CD4-positive, alpha-beta T cell (primary cell): ENCODE measurements at regions not wholly inside any gene's neighbourhood (a gene's known extent, or its start where the extent isn't known, plus 50 kb on each side); places are given as distances from the start of the nearest gene placed in this dataset.
A peak's percentile ranks its signal among the peaks of the same experiment; 100 is the strongest.

ENCODE experiments used
- ATAC-seq: fragments of 200-7000 bp; cut with Tn5 transposase; one replicate; pipeline ENCODE4 v1.10.0; 2022; ENCODE audit warnings: mild to moderate bottlenecking; ENCODE audit not compliant: poor library complexity
- CTCF ChIA-PET: fragments of 350-600 bp; sonication (Branson Sonifier 250); formaldehyde crosslinking; loops from one replicate; lab custom pipeline; 2021; ENCODE audit warnings: antibody characterized with exemption, inconsistent platforms; lab: Charles Lee
- POLR2A ChIA-PET: fragments of 350-600 bp; sonication (Branson Sonifier 250); formaldehyde crosslinking; loops from one replicate; lab custom pipeline; 2021; ENCODE audit warnings: antibody characterized with exemption, inconsistent platforms; lab: Charles Lee
- DNase-seq, 14 experiments: peaks; one replicate each; pipeline ENCODE4 v3.0.0-alpha.2; 2013 to 2020; ENCODE audit warnings: mixed read lengths in 2 of 14
- H3K27ac ChIP-seq, 2 donors: one replicate each; pipeline versions ENCODE4 v1.5.1 to v1.7.0; 2013; ENCODE audit warnings: low read length in 2 of 2, low read depth in 1 of 2, mild to moderate bottlenecking in 1 of 2
- H3K27me3 ChIP-seq, 2 experiments: 1 replicate in 1 of 2; 2 replicates in 1 of 2; pipeline versions ENCODE4 v1.6.1 to v1.7.0; 2013; ENCODE audit warnings: low read length in 2 of 2, control low read depth in 1 of 2, mild to moderate bottlenecking in 1 of 2, moderate library complexity in 1 of 2; ENCODE audit not compliant: insufficient read depth in 2 of 2, control insufficient read depth in 1 of 2
- H3K36me3 ChIP-seq: one replicate; pipeline ENCODE4 v1.6.1; 2013; ENCODE audit warnings: low read length, control low read depth; ENCODE audit not compliant: insufficient read depth
- H3K4me1 ChIP-seq: one replicate; pipeline ENCODE4 v1.6.1; 2013; ENCODE audit warnings: low read length, control low read depth; ENCODE audit not compliant: insufficient read depth
- H3K4me3 ChIP-seq: one replicate; pipeline ENCODE4 v1.5.1; 2013; ENCODE audit warnings: mild to moderate bottlenecking, low read length, moderate library complexity
- H3K9me3 ChIP-seq, 2 experiments: 1 replicate in 1 of 2; 2 replicates in 1 of 2; pipeline versions ENCODE4 v1.6.1 to v1.7.0; 2013; ENCODE audit warnings: low read length in 2 of 2, mild to moderate bottlenecking in 2 of 2, control low read depth in 1 of 2, moderate library complexity in 1 of 2; ENCODE audit not compliant: control insufficient read depth in 1 of 2, insufficient read depth in 1 of 2
- H3K27ac Mint-ChIP-seq: one replicate; pipeline ENCODE4 v1.8.0; 2020; ENCODE audit warnings: mixed read lengths
- H3K27me3 Mint-ChIP-seq: one replicate; pipeline ENCODE4 v1.8.0; 2021; ENCODE audit warnings: mixed read lengths
- H3K36me3 Mint-ChIP-seq: one replicate; pipeline ENCODE4 v1.8.0; 2021; ENCODE audit warnings: low read depth, mixed read lengths
- H3K4me1 Mint-ChIP-seq: one replicate; pipeline ENCODE4 v1.8.0; 2021; ENCODE audit warnings: low read depth, mixed read lengths
- H3K4me3 Mint-ChIP-seq: one replicate; pipeline ENCODE4 v1.8.0; 2020; ENCODE audit warnings: mild to moderate bottlenecking, mixed read lengths
- H3K9me3 Mint-ChIP-seq: one replicate; pipeline ENCODE4 v1.8.0; 2020; ENCODE audit warnings: mixed read lengths
- CTCF ChIP-seq: fragments of 200-600 bp; IDR thresholded peaks from one replicate; pipeline ENCODE4 v1.8.0; 2022; ENCODE audit warnings: antibody characterized with exemption, mild to moderate bottlenecking
- intact Hi-C, 2 experiments: fragments of 100-400 bp; cut with DNase I in 1 of 2; cut with micrococcal nuclease in 1 of 2; formaldehyde crosslinking; loops; one replicate each; pipeline versions ENCODE4 v1.15.1 to v1.9.0; 2023 to 2025; cut with DNase I, micrococcal nuclease

GRCh38 chr15:98437752-98438151, 210.6 kb upstream of the IGF1R start:
- intact Hi-C loops = no loop called here
- Histone ChIP-seq H3K27ac (no peak overlapping the region), H3K27me3 (peaks cover 0 to 4% of the 10 kb centered on the region in 2 experiments), H3K4me1 (no peaks in the 10 kb centered on the region), H3K4me3 (no peak overlapping the region), H3K36me3 (no peaks in the 10 kb centered on the region), H3K9me3 (peaks cover 0 to 7% of the 10 kb centered on the region in 2 experiments)
- Mint-ChIP-seq H3K27me3 (peaks cover 18% of the 10 kb centered on the region), H3K4me3 (no peak overlapping the region), H3K36me3 (no peaks in the 10 kb centered on the region), H3K27ac (no peak overlapping the region), H3K4me1 (no peaks in the 10 kb centered on the region), H3K9me3 (no peaks in the 10 kb centered on the region)
- DNase-seq (no peak), ATAC-seq (no peak)
- CTCF ChIA-PET = no interaction called here
- no peak for TF ChIP-seq CTCF
- POLR2A ChIA-PET = no interaction called here

GRCh38 chr15:98438326-98438725, 210.0 kb upstream of the IGF1R start:
- no peak for TF ChIP-seq CTCF
- no peak overlapping the region for H3K4me3 Mint-ChIP-seq
- H3K27me3 Mint-ChIP-seq = peaks cover 21% of the 10 kb centered on the region
- no peaks in the 10 kb centered on the region for H3K36me3 Mint-ChIP-seq
- Histone ChIP-seq H3K4me1 (no peaks in the 10 kb centered on the region), H3K36me3 (no peaks in the 10 kb centered on the region), H3K27ac (no peak overlapping the region), H3K27me3 (peaks cover 0 to 4% of the 10 kb centered on the region in 2 experiments), H3K9me3 (peaks cover 0 to 7% of the 10 kb centered on the region in 2 experiments), H3K4me3 (no peak overlapping the region)
- DNase-seq (peak in 1 of 14 experiments; percentile 7), ATAC-seq (no peak)
- ChIA-PET POLR2A (no interaction called here), CTCF (no interaction called here)
- intact Hi-C loops = no loop called here
- H3K4me1 Mint-ChIP-seq = no peaks in the 10 kb centered on the region
- no peaks in the 10 kb centered on the region for H3K9me3 Mint-ChIP-seq
- no peak overlapping the region for H3K27ac Mint-ChIP-seq

GRCh38 chr15:98438907-98439306, 209.4 kb upstream of the IGF1R start:
- ChIA-PET CTCF (no interaction called here), POLR2A (no interaction called here)
- H3K4me3 ChIP-seq = no peak overlapping the region
- Mint-ChIP-seq H3K4me1 (no peaks in the 10 kb centered on the region), H3K9me3 (no peaks in the 10 kb centered on the region), H3K27ac (no peak overlapping the region), H3K27me3 (peaks cover 20% of the 10 kb centered on the region), H3K36me3 (no peaks in the 10 kb centered on the region), H3K4me3 (no peak overlapping the region)
- ATAC-seq (no peak), DNase-seq (peak in 1 of 14 experiments; percentile 12)
- peaks cover 0 to 7% of the 10 kb centered on the region in 2 experiments for H3K9me3 ChIP-seq
- H3K27me3 ChIP-seq = peaks cover 0 to 3% of the 10 kb centered on the region in 2 experiments
- H3K27ac ChIP-seq = no peak overlapping the region
- H3K36me3 ChIP-seq = no peaks in the 10 kb centered on the region
- TF ChIP-seq CTCF = no peak
- H3K4me1 ChIP-seq = no peaks in the 10 kb centered on the region
- intact Hi-C loops = no loop called here
